Endothelial cell of umbilical vein (primary cell): ENCODE measurements at regions not wholly inside any gene's neighbourhood (a gene's known extent, or its start where the extent isn't known, plus 50 kb on each side); places are given as distances from the start of the nearest gene placed in this dataset.

Experiments
- BruUV-seq: library from RNA; stranded (reverse); fragments of 400-500 nt; replicated peaks from 2 replicates; lab custom pipeline; 2021; lab: Mats Ljungman, UMichigan
- CTCF ChIA-PET: fragments of 300-600, 350-600 bp; sonication (Branson Sonifier 250); formaldehyde crosslinking; loops from one replicate; lab custom pipeline; 2021; ENCODE audit warnings: antibody characterized with exemption, inconsistent platforms; lab: Charles Lee
- POLR2A ChIA-PET: fragments of 300-600, 350-600 bp; sonication (Branson Sonifier 250); formaldehyde crosslinking; loops from one replicate; lab custom pipeline; 2021; ENCODE audit warnings: antibody characterized with exemption, inconsistent platforms; lab: Charles Lee
- DNase-seq: peaks from one replicate; pipeline ENCODE4 v3.0.0-alpha.2; 2011; ENCODE audit warnings: low read depth, low spot score
- FAIRE-seq: peaks from 2 replicates; lab custom pipeline; 2011; peaks lifted over from hg19 to GRCh38; lab: Jason Lieb, UNC
- H2AFZ ChIP-seq: 2 replicates; pipeline ENCODE4 v1.6.0; 2012; ENCODE audit warnings: low read depth, low read length, control low read depth, inconsistent platforms
- H3K27ac ChIP-seq: 2 replicates; pipeline ENCODE4 v1.5.1; 2011; ENCODE audit warnings: low read depth, mild to moderate bottlenecking, control low read depth, low read length, moderate library complexity; ENCODE audit not compliant: insufficient read depth
- H3K27me3 ChIP-seq, 2 experiments: 2 replicates each; pipeline versions ENCODE4 v1.6.0 to v1.6.1; 2011; ENCODE audit warnings: low read length in 2 of 2, mixed read lengths in 1 of 2; ENCODE audit not compliant: control insufficient read depth in 2 of 2, insufficient read depth in 2 of 2
- H3K36me3 ChIP-seq, 2 experiments: 2 replicates in 1 of 2; 3 replicates in 1 of 2; pipeline ENCODE4 v1.5.1; 2011; ENCODE audit warnings: low read length in 2 of 2, mild to moderate bottlenecking in 1 of 2, moderate library complexity in 1 of 2; ENCODE audit not compliant: control insufficient read depth in 2 of 2, insufficient read depth in 2 of 2; ENCODE audit errors: extremely low read depth in 1 of 2
- H3K4me1 ChIP-seq: 3 replicates; pipeline ENCODE4 v1.5.1; 2011; ENCODE audit warnings: mild to moderate bottlenecking, low read length; ENCODE audit not compliant: control insufficient read depth, insufficient read depth; ENCODE audit errors: extremely low read depth
- H3K4me2 ChIP-seq: 2 replicates; pipeline ENCODE4 v1.6.1; 2011; ENCODE audit warnings: low read length, control low read depth, mixed read lengths; ENCODE audit not compliant: insufficient read depth
- H3K4me3 ChIP-seq, 3 experiments: fragments of 200-600 bp in 1 of 3; sonication (generic), shearing (Covaris generic) in 1 of 3; replicated peaks in 1 of 3; 2 replicates each; pipeline ENCODE4 v1.5.1; 2011 to 2016; ENCODE audit warnings: control low read depth in 3 of 3, low read length in 3 of 3, mild to moderate bottlenecking in 2 of 3, inconsistent platforms in 1 of 3, low read depth in 1 of 3, moderate library complexity in 1 of 3; ENCODE audit not compliant: insufficient read depth in 1 of 3
- H3K79me2 ChIP-seq: 2 replicates; pipeline ENCODE4 v1.6.0; 2012; ENCODE audit warnings: low read length, inconsistent platforms; ENCODE audit not compliant: control insufficient read depth, insufficient read depth
- H3K9ac ChIP-seq: replicated peaks from 2 replicates; pipeline ENCODE3; 2011; ENCODE audit warnings: low read length, control low read depth; ENCODE audit not compliant: insufficient read depth; ENCODE audit errors: extremely low read depth
- H3K9me1 ChIP-seq: replicated peaks from 3 replicates; pipeline ENCODE4 v1.6.0; 2011; ENCODE audit warnings: mild to moderate bottlenecking, low read length; ENCODE audit not compliant: control insufficient read depth, insufficient read depth; ENCODE audit errors: extremely low read depth
- H3K9me3 ChIP-seq: replicated peaks from 2 replicates; pipeline ENCODE4 v1.5.1; 2012; ENCODE audit warnings: low read length, inconsistent platforms; ENCODE audit not compliant: control insufficient read depth, insufficient read depth
- H4K20me1 ChIP-seq: replicated peaks from 2 replicates; pipeline ENCODE3; 2011; ENCODE audit warnings: mild to moderate bottlenecking, low read length; ENCODE audit not compliant: control insufficient read depth, insufficient read depth; ENCODE audit errors: extremely low read depth
- CTCF ChIP-seq, 2 donors: IDR thresholded peaks; 1 replicate in 1 of 2; 2 replicates in 1 of 2; pipeline ENCODE4 v1.5.1; 2011; ENCODE audit warnings: low read length in 2 of 2, mild to moderate bottlenecking in 2 of 2, moderate library complexity in 2 of 2, control low read depth in 1 of 2, inconsistent platforms in 1 of 2, low read depth in 1 of 2; ENCODE audit not compliant: insufficient read depth in 1 of 2; ENCODE audit errors: extremely low read depth in 1 of 2
- EZH2 ChIP-seq: IDR thresholded peaks from 2 replicates; pipeline ENCODE4 v1.6.1; 2012; ENCODE audit warnings: borderline replicate concordance, low read depth, mild to moderate bottlenecking, moderate library complexity, low read length, inconsistent platforms; ENCODE audit not compliant: severe bottlenecking
- FOS ChIP-seq: IDR thresholded peaks from 2 replicates; pipeline ENCODE4 v1.6.1; 2011; ENCODE audit warnings: mild to moderate bottlenecking, low read length, moderate library complexity, borderline replicate concordance; ENCODE audit not compliant: insufficient read depth
- GATA2 ChIP-seq: IDR thresholded peaks from 2 replicates; pipeline ENCODE4 v1.7.0; 2011; ENCODE audit warnings: low read depth, mild to moderate bottlenecking, moderate library complexity, mixed read lengths, low read length; ENCODE audit not compliant: insufficient read length, insufficient read depth
- JUN ChIP-seq: IDR thresholded peaks from 2 replicates; pipeline ENCODE4 v1.6.1; 2011; ENCODE audit warnings: borderline replicate concordance, low read depth; ENCODE audit not compliant: insufficient read length, insufficient read depth
- MAX ChIP-seq: IDR thresholded peaks from 2 replicates; pipeline ENCODE4 v1.6.1; 2011; ENCODE audit not compliant: insufficient read depth, insufficient read length
- MYC ChIP-seq: IDR thresholded peaks from one replicate; pipeline ENCODE4 v1.6.1; 2011; ENCODE audit warnings: mild to moderate bottlenecking, low read depth, low read length
- POLR2A ChIP-seq: IDR thresholded peaks from 2 replicates; pipeline ENCODE4 v1.6.1; 2012; ENCODE audit warnings: low read depth, mild to moderate bottlenecking, control low read depth, low read length
- POLR2AphosphoS5 ChIP-seq: IDR thresholded peaks from 2 replicates; pipeline ENCODE4 v1.6.1; 2012; ENCODE audit warnings: low read depth, mild to moderate bottlenecking, control low read depth, low read length, moderate library complexity; ENCODE audit not compliant: insufficient read depth
- dilution Hi-C: fragments of 300-500 bp; cut with MboI; formaldehyde crosslinking; loops from one replicate; pipeline ENCODE4 v1.15.0; 2019; ENCODE audit warnings: low sequenced_read_pairs; ENCODE audit not compliant: extremely low pct_ligation_motif_present
- intact Hi-C: fragments of 100-400 bp; cut with micrococcal nuclease; formaldehyde crosslinking; loops from one replicate; pipeline ENCODE4 v1.10.0; 2022

DNA sequence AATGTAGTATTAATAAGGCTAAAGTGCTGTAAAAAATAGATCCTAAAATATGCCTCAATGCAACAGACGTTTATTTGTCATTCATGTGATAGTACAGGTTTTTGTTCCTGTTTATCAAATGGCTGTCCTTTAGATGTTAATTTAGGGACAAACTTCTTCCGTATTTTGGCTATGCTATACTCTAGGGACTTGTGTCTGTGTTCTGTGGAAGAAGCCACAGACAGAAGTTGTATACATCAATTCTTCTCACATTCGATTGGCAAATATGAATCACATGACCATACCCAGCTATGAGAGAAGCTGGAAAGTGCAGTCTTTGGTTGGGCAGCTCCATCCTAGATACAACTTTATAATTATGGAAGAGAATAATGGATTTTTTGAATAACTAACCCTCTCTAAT is 232.7 kb upstream of the SNX7 start:
- FAIRE-seq (no peak), DNase-seq (no peak)
- no TSS peak for BruUV-seq
- ChIA-PET CTCF (interaction anchor here (1.0 kb wide), 2 partner anchors 375 to 1310 kb away, joined by 3 read pairs; no protein-coding TSS in a partner anchor), POLR2A (no interaction called here)
- TF ChIP-seq MAX, result no peak
- no peak for TF ChIP-seq POLR2AphosphoS5
- TF ChIP-seq FOS, result no peak
- TF ChIP-seq EZH2, result no peak
- TF ChIP-seq CTCF (IDR thresholded peaks at IDR 0.05; ENCODE audit: extremely low read depth in 1 of 2, insufficient read depth in 1 of 2, low read depth in 1 of 2, low read length in 2 of 2), result no peak
- no peak for TF ChIP-seq MYC
- no peak for TF ChIP-seq POLR2A
- no peak for TF ChIP-seq GATA2
- no peak for TF ChIP-seq JUN
- Histone ChIP-seq H3K4me1 (no peaks in the 10 kb centered on the region), H2AFZ (no peak overlapping the region), H3K9ac (no peak overlapping the region), H3K9me1 (no peaks in the 10 kb centered on the region), H3K79me2 (no peaks in the 10 kb centered on the region), H3K4me2 (no peak overlapping the region), H3K27me3 (no peaks in the 10 kb centered on the region), H3K27ac (no peak overlapping the region), H3K4me3 (no peak overlapping the region), H4K20me1 (no peaks in the 10 kb centered on the region), H3K9me3 (no peaks in the 10 kb centered on the region), H3K36me3 (no peaks in the 10 kb centered on the region)
- intact Hi-C loops, result no loop called here
- dilution Hi-C loops, result no loop called here
